Cardiac septum (tissue), 1 donor: ENCODE measurements at regions not wholly inside any gene's neighbourhood (a gene's known extent, or its start where the extent isn't known, plus 50 kb on each side); places are given as distances from the start of the nearest gene placed in this dataset.

ENCODE experiments used
- DNase-seq: peaks from one replicate; pipeline ENCODE4 v3.0.0-alpha.2; 2020; ENCODE audit warnings: low spot score
- intact Hi-C: fragments of 100-400 bp; cut with DNase I; formaldehyde crosslinking; loops from one replicate; pipeline ENCODE4 v1.14.0; 2022
- donor health status: DM: no; HTN: no; CAD: no.

DNA sequence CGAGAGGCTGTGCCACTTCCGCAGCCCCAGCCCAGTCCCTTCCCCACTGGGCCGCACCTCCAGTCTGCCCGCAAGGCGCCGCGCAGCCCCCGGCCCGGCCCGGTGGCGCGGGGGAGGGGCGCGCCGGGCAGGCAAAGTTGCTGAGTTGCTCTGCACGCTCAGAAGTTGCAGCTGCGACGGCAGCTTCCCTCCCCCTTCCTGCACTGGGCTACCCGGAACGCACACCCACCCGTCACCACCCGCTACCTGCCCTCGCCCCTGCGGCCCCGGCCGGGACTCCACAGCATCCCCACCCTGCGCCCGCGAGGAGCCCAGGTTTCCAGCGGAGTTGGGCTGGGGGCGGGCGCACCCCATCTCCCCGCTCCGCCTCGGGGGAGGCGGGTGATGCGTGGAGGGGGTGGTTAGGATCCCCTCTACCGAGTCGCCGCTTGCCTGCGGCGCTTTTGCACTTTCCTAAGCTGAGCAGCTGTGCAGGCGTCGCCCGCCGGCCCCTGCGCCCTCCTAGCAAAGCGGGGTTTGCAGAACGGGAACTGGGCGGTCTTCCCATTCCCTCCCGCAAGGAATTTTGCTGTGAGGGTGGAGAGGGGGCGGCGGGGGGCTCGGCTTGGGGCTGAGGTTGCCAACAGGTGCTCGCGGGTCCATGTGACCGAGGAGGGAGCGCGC, 55.9 kb upstream of the RREB1 start:
- DNase-seq, result peak; percentile 84
- intact Hi-C loops, result no loop called here

GRCh38 chr6:7052443-7053011, 55.2 kb upstream of the RREB1 start:
- no peak for DNase-seq
- intact Hi-C loops, result no loop called here

DNA sequence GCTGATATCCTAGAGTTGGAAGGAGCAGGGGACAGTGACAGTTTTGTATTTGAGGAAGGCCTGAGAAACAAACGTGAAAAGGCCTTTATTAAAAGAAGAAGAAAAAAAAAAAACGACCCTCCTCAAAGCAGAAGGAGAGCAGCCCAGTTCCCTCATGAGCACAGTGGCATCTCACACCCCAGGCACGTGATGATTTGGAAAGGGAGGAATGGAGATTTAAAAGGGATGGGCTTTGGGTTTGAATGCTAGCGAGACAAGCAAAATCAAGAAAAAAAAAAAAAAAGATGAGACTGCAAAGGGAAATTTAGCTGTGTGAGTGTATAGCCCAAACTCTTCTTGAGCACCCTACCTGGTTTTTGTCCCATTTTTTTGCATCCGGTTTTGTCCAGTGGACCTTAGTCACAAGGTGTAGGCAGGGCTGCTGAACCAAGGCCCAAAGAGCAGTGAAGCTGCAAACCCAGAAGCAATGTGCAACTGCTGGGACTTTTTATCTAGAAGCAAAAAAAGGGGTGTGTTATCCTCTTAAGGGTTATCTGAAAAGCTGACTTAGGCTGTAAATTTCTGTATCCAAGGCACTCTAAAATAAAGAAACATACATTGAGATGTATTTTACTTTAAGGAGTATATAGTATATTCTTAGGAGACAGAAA, 54.5 kb upstream of the RREB1 start:
- DNase-seq, result no peak
- intact Hi-C loops, result no loop called here
